Activated CD4-positive, CD25-positive, alpha-beta regulatory T cell treated with anti-CD3 and anti-CD28 coated beads, Interleukin-2, amount 50 U/mL, for 24 hours (primary cell): ENCODE measurements at regions not wholly inside any gene's neighbourhood (a gene's known extent, or its start where the extent isn't known, plus 50 kb on each side); places are given as distances from the start of the nearest gene placed in this dataset.
"Not testable (repeated sequence)": the region's sequence is repeated elsewhere in the genome, so short reads cannot be mapped to it uniquely, and the experiment has no call there.

Experiments
- ATAC-seq, 2 donors: fragments of 150-1000 bp; cut with Tn5 transposase; one replicate each; pipeline ENCODE4 v1.10.0; 2021; ENCODE audit warnings: mild to moderate bottlenecking in 1 of 2, moderate library complexity in 1 of 2

DNA sequence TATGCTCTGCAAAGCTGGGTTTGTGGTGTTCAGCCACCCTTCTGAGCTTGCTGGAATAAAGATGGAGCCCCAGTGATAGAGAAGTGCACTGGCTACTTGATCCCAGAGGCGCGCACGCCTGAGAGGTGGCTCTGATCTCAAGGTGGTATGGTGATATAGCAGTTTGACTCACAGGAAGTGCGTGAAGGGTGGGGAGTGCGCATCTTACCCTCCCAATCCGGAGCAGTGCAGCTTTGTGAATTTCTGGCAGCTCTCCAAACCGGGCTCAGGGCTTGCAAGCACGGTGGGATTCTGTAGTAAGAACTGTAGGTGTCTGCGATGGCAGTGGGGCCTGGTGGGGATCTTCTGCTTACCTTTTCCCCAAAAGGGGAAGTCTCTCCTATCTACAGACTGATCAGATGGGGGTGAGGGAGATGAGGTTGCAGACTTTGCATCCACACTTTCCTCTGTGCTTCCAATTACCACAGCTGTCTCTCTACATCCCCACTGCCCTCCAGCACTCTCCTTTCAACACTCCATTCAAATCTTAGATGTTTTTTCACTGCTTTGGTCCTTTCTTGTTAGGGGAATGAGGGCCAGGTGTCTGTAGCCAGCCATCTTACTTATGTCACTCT, 197.4 kb upstream of the SLC38A2 start:
- ATAC-seq = no peak

DNA sequence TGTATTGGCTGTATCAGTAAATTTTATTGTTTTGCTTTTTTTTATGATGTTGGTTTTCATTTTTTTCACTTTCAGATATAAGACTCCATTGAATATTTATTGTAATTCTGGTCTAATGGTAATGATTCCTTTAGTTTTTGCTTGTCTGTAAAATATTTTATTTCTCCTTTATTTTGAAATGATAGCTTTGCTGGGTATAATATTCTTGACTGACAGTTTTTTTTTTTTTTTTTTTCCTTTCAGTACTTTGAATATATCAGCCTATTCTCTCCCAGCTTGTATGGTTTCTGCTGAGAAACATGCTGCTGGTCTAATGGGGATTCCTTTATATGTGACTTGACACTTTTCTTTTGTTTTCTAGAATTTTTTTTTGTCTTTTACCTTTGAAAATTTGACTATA, 195.1 kb upstream of the SLC38A2 start:
- ATAC-seq = no peak

- ATAC-seq = no peak
Observed at GRCh38 chr12:46562625-46563225, 190.2 kb upstream of the SLC38A2 start.

- ATAC-seq = not testable (repeated sequence)
Observed at GRCh38 chr12:46561769-46562624, 189.4 kb upstream of the SLC38A2 start.

GRCh38 chr12:46560874-46561273, 188.3 kb upstream of the SLC38A2 start:
- ATAC-seq = no peak

DNA sequence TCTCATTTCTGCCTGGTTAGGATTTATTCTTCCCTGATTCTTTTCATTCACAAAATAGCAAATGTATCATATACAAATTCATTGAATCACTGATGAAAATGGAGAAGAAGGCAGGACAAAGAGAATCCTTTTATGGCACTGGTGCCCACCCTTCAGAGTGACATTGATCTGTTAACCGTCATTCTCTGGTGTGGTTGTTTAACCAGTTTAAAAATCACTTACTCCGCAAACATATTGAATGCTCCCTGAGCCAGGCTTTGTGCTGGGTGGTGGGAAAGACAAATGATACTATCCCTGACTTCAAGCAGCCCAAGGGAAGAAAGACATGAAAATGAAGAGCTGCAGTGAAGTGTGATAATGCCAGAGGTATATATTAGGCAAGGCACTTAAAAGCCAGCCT, 187.5 kb upstream of the SLC38A2 start:
- no peak for ATAC-seq

DNA sequence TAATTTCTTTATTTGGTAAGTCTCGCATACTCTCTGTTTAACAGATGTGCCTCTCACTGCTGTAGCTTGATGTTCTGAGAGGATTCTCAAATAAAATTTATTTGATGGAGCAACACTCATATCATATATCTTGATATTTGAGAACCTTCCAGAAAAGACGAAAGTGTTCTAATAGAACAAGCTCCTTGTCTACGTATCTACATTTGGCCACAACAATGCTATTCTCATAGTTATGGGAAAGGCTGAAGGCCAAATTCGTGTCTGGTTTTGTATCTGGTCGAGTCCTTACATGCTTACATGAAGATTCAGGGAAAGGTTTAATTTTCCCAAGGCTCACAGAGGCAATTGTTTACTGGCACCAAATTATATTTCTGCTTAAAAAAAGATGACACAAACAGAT, 186.7 kb upstream of the SLC38A2 start:
- no peak for ATAC-seq

DNA sequence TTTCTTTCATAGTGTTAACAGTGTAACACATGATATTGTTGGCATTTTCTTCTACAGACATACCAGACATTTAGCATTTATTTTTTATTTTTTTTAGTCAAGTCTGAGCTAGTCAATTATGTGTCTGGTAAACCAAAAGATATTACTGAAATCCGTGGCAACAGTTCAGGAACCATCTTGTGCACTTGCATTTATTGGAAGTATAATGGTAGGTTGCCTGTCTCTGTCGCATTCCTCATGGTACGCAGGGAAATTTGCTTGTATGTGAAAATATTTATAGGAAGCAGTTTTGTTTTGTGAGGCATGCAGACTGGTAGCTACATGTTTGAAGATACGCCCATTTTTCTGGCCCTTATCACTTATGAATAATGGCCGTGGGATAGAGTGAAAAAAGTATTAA, 186.1 kb upstream of the SLC38A2 start:
- ATAC-seq = no peak

DNA sequence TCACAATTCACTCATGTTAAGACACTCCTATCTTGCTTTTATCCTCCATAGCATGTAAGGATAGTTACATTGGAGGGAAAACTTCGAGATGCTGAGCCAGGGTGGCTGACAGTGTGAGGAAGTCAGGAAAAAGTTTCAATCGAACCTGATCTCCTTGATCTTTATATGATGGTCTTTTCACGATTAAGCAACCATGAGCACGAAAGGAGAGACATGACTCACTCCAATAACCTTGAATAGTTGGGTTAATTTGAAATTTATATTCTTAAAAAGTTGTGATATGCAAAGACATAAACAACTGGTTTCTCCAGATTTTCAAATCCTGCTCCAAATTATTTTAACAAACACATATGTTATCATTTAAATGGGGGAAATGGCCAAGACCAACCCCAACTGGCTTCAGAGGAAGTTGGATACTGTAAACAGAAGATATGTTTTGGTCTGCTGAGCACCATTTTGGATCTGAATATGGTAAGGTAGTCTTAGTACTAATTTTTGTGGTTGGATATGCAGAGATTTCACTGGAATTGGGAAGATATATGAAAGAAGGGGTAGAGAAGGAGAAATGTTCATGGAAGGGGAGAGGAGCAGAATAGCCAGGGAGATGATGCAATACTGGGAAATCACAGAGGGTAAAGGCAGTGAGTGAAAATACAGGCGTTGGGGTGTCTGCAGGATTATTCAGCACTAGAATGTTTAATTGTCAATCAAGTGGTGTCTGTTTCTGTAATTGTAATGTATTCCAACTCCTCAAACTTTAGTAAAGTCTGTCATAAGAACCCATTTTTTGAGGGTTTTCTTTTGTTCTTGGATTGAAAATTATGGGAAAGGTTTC, 185.2 kb upstream of the SLC38A2 start:
- ATAC-seq = no peak

- peak; percentile 83 to 92 for ATAC-seq
Observed at GRCh38 chr12:46556819-46557524, 184.4 kb upstream of the SLC38A2 start.

DNA sequence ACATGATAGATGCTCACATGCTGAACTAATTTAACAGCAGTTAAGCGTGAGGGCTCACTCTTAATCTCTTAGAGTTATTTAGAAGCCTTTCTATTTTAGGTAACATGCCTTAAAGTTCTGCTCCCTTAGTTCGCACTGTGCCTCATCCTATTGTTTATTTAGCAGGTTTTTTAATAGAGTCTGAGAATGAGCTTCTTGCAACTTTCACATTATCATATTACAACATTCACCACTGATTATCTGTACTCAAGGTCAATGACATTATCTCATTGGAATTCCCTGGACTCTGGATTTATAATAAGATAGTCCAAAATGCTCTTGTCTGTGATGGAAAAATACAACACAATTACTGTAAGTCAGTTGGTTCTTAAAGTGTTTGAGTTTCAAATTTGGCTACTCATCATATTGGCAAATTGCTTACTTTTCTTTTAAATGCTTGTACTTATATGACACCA, 183.6 kb upstream of the SLC38A2 start:
- ATAC-seq = no peak

GRCh38 chr12:46555406-46555852, 182.9 kb upstream of the SLC38A2 start:
- ATAC-seq = no peak

GRCh38 chr12:46554460-46554859, 181.9 kb upstream of the SLC38A2 start:
- no peak for ATAC-seq

DNA sequence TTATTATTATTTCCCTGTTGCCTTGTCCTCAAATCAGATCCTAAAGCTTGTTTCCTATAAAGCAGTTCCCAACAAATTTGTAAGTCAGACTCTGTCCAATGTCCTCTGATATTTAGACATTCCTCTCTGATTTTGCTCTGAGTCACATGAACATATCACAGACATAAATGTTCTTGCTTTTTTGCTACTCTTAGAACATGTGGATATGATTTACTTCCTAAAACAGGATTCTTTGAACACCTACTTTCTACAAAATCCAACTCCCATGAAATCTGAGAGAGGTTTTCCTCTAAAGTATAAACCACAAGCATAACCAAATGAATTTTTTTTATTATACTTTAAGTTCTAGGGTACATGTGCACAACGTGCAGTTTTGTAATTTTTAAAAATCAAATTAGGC, 181.3 kb upstream of the SLC38A2 start:
- no peak for ATAC-seq

DNA sequence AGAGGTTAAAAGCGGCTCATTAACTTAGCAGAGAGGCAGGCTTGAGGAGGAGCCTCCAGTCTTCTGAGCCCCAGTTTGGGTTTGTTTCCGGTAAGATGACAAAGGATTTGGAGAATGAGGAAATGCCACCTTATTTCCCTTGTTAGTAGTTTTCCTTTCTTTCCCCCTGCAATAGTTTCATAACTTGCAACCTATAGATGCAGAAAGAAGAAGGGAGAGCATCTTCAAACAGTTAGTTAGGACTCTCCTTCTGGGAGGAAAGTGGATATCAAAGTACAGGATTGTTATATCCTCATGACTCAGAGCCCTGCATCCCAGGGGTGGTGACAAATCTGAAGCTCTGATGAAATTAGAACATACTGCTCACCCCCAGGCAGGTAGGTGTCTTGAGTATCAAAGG, 180.7 kb upstream of the SLC38A2 start:
- ATAC-seq = no peak

- no peak for ATAC-seq
Observed at GRCh38 chr12:46550266-46550879, 177.8 kb upstream of the SLC38A2 start.

GRCh38 chr12:46549527-46550265, 177.1 kb upstream of the SLC38A2 start:
- peak; percentile 86 to 88 for ATAC-seq

- ATAC-seq = no peak
Observed at GRCh38 chr12:46548605-46549071, 176.1 kb upstream of the SLC38A2 start.

DNA sequence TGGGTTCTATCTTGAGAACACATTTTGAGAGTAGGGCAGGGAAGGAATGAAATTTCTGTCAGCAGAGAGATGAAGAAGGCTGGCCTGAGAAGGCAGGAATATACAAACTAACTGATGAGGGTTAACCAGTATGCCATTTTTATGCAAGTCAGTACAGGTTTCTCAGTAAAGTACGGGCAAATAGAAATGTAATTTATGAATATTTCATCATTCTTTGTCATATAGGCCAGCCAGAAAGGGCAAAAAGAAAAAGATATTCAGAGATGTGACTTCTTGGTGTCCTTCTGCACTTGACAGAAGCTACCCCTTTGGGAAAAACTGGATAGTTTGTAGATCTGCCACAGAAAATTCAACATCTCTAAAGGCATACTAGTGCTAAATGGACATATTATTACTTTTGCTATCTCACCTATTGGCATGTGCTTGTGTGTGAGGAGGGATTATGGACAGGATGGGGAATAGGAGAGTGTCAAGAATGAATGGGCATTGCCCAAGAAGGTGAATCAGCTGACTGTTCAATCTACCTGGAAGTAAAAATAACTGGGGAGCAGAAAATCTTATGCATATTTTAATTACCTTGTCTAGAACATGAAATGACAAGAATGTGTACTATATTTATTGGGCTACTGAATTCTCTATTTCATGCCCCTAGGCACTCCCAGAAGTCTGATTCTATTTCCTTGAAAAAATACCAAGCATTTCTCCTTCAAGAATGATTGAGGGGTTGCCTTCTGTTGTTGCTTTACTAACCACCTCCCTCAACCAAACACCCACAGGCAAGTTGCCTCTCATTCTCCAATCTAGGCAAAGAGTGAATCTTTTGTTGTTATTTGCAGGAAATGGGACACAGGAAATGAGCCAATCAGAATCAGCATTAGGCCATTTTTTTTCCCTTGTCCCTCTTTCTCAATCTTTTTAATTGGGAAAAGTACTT, 175.1 kb upstream of the SLC38A2 start:
- ATAC-seq = no peak
